GM12878 (cell line): ENCODE measurements at regions not wholly inside any gene's neighbourhood (a gene's known extent, or its start where the extent isn't known, plus 50 kb on each side); places are given as distances from the start of the nearest gene placed in this dataset.

Source experiments
- ATAC-seq: fragments of 200-7000 bp; cut with Tn5 transposase; 3 replicates; pipeline ENCODE4 v1.9.1; 2020; ENCODE audit warnings: mild to moderate bottlenecking, moderate library complexity
- BruUV-seq: library from RNA; stranded (reverse); fragments of 400-500 nt; replicated peaks from 2 replicates; lab custom pipeline; 2021; lab: Mats Ljungman, UMichigan
- CTCF ChIA-PET: fragments of 300-600 bp; sonication (Branson Sonifier 250); formaldehyde crosslinking; extraction: SDS; loops from one replicate; lab custom pipeline; 2021; ENCODE audit warnings: inconsistent platforms; lab: Yijun Ruan, JAX
- POLR2A ChIA-PET: fragments of 350-600 bp; formaldehyde crosslinking; extraction: SDS; loops from one replicate; lab custom pipeline; 2021; ENCODE audit warnings: inconsistent platforms; lab: Charles Lee
- RAD21 ChIA-PET: fragments of 300-600 bp; sonication (Branson Sonifier 250); formaldehyde crosslinking; loops from one replicate; lab custom pipeline; 2023; ENCODE audit warnings: antibody characterized with exemption; ENCODE audit not compliant: unreplicated experiment; lab: Charles Lee
- SMC1A ChIA-PET: fragments of 300-600 bp; sonication (Branson Sonifier 250); formaldehyde crosslinking; loops from one replicate; lab custom pipeline; 2023; ENCODE audit not compliant: unreplicated experiment, uncharacterized antibody; lab: Charles Lee
- DNase-seq: peaks from one replicate; pipeline ENCODE4 v3.0.0-alpha.2; 2011; ENCODE audit warnings: low read depth, low spot score
- FAIRE-seq: peaks from 3 replicates; lab custom pipeline; 2011; peaks lifted over from hg19 to GRCh38; lab: Jason Lieb, UNC
- H2AFZ ChIP-seq: 2 replicates; pipeline ENCODE4 v1.6.0; 2011; ENCODE audit warnings: low read depth, low read length, control low read depth; ENCODE audit not compliant: control insufficient read depth
- H3K27ac ChIP-seq: 2 replicates; pipeline ENCODE4 v1.5.1; 2011; ENCODE audit warnings: control low read depth; ENCODE audit not compliant: control insufficient read depth, insufficient read depth
- H3K27me3 ChIP-seq, 2 experiments: replicated peaks in 1 of 2; 2 replicates each; pipeline versions ENCODE4 v1.6.0 to v1.6.1; 2011; ENCODE audit warnings: low read length in 1 of 2; ENCODE audit not compliant: control insufficient read depth in 2 of 2, insufficient read depth in 2 of 2
- H3K36me3 ChIP-seq, 2 experiments: 2 replicates each; pipeline ENCODE4 v1.5.1; 2011; ENCODE audit warnings: low read length in 1 of 2; ENCODE audit not compliant: control insufficient read depth in 2 of 2, insufficient read depth in 2 of 2
- H3K4me1 ChIP-seq: 2 replicates; pipeline ENCODE4 v1.6.1; 2011; ENCODE audit warnings: mild to moderate bottlenecking, low read length, moderate library complexity, mixed read lengths; ENCODE audit not compliant: control insufficient read depth, insufficient read depth
- H3K4me2 ChIP-seq: 2 replicates; pipeline ENCODE4 v1.6.0; 2011; ENCODE audit warnings: control low read depth; ENCODE audit not compliant: control insufficient read depth, insufficient read depth
- H3K4me3 ChIP-seq: fragments of 200-600 bp; sonication (generic); 2 replicates; pipeline ENCODE4 v1.5.1; 2016
- H3K79me2 ChIP-seq: 2 replicates; pipeline ENCODE4 v1.6.0; 2011; ENCODE audit warnings: low read length; ENCODE audit not compliant: control insufficient read depth, insufficient read depth
- H3K9ac ChIP-seq: 2 replicates; pipeline ENCODE4 v1.8.0; 2011; ENCODE audit warnings: low read length, control low read depth, mixed read lengths; ENCODE audit not compliant: control insufficient read depth, insufficient read depth
- H3K9me3 ChIP-seq: replicated peaks from 3 replicates; pipeline ENCODE4 v1.5.1; 2011; ENCODE audit warnings: mild to moderate bottlenecking, low read length; ENCODE audit not compliant: control insufficient read depth, insufficient read depth
- H4K20me1 ChIP-seq: 2 replicates; pipeline ENCODE4 v1.6.0; 2011; ENCODE audit not compliant: control insufficient read depth, insufficient read depth
- BHLHE40 ChIP-seq, 2 experiments: fragments of 450-650 bp in 1 of 2; IDR thresholded peaks; 2 replicates each; pipeline ENCODE4 v1.6.1; 2011 to 2017; ENCODE audit warnings: low read depth in 2 of 2, borderline replicate concordance in 1 of 2, improper control_type of control experiment in 1 of 2, low read length in 1 of 2, mild to moderate bottlenecking in 1 of 2
- EGR1 ChIP-seq, 2 experiments: IDR thresholded peaks; 1 replicate in 1 of 2; 2 replicates in 1 of 2; pipeline ENCODE4 v1.6.1; 2011 to 2012; ENCODE audit warnings: low read depth in 2 of 2, low read length in 2 of 2, borderline replicate concordance in 1 of 2, mild to moderate bottlenecking in 1 of 2, moderate library complexity in 1 of 2
- MAX ChIP-seq: IDR thresholded peaks from 2 replicates; pipeline ENCODE4 v1.6.1; 2012; ENCODE audit warnings: low read depth, low read length, improper control_type of control experiment
- NR2F1 ChIP-seq: fragments of 450-650 bp; conservative IDR thresholded peaks from 2 replicates; pipeline ENCODE4 v1.6.1; 2017; ENCODE audit warnings: mild to moderate bottlenecking
- SKIL ChIP-seq: fragments of 450-650 bp; IDR thresholded peaks from 2 replicates; pipeline ENCODE4 v1.6.1; 2017; ENCODE audit warnings: mild to moderate bottlenecking, low read depth, inconsistent platforms; ENCODE audit not compliant: poor library complexity, severe bottlenecking
- STAT3 ChIP-seq: IDR thresholded peaks from 2 replicates; pipeline ENCODE4 v1.6.1; 2011; ENCODE audit warnings: low read depth, low read length, improper control_type of control experiment
- ZNF622 ChIP-seq: fragments of 450-650 bp; IDR thresholded peaks from 2 replicates; pipeline ENCODE4 v1.6.1; 2017; ENCODE audit warnings: mild to moderate bottlenecking, inconsistent platforms
- WGBS: methylation state at CpG from one replicate; pipeline ENCODE4 v1.1.6; 2016; ENCODE audit warnings: low lambda C conversion rate; ENCODE audit not compliant: insufficient replicate concordance, insufficient coverage; ENCODE audit errors: missing lambda C conversion rate; 5-methylcytosine and 5-hydroxymethylcytosine counted together
- in situ Hi-C: fragments of 300-500 bp; cut with MboI; formaldehyde crosslinking; loops from 9 replicates; pipeline ENCODE4 v1.14.3; 2018; ENCODE audit warnings: mixed read lengths
- intact Hi-C: fragments of 100-400 bp; cut with micrococcal nuclease; formaldehyde crosslinking; loops from one replicate; pipeline ENCODE4 v1.14.2; 2022; ENCODE audit not compliant: unreplicated experiment
- TF ChIP-seq, protein P1 (sequence below): IDR thresholded peaks from 2 replicates; pipeline ENCODE4 v1.6.1; 2012; ENCODE audit warnings: low read depth, low read length, improper control_type of control experiment
- TF ChIP-seq, protein P2 (sequence below): fragments of 450-650 bp; IDR thresholded peaks from 2 replicates; pipeline ENCODE4 v1.6.1; 2017; ENCODE audit warnings: mild to moderate bottlenecking
- TF ChIP-seq, protein P3 (sequence below): fragments of 150-350 bp; IDR thresholded peaks from 2 replicates; pipeline ENCODE4 v1.6.1; 2014; ENCODE audit warnings: mild to moderate bottlenecking, low read depth, low read length

GRCh38 chr14:98651037-98651436 is 621.0 kb downstream of the BCL11B start:
- WGBS: 22% methylated on average over 3 of the region's 3 CpGs

More at GRCh38 chr14:98651037-98651436, 621.0 kb downstream of the BCL11B start:
- Histone ChIP-seq H3K27me3 (no peaks in the 10 kb centered on the region), H2AFZ (no peak overlapping the region), H3K9ac (no peak overlapping the region), H3K4me1 (no peaks in the 10 kb centered on the region), H4K20me1 (no peaks in the 10 kb centered on the region), H3K36me3 (no peaks in the 10 kb centered on the region), H3K4me2 (no peak overlapping the region), H3K79me2 (no peaks in the 10 kb centered on the region), H3K4me3 (no peak overlapping the region), H3K9me3 (no peaks in the 10 kb centered on the region), H3K27ac (no peak overlapping the region)
- in situ Hi-C loops: no loop called here
- ChIA-PET RAD21 (no interaction called here), CTCF (no interaction called here), POLR2A (no interaction called here), SMC1A (no interaction called here)
- DNase-seq: no peak
- intact Hi-C loops: no loop called here
- TF ChIP-seq ZNF622: no peak
- no peak for TF ChIP-seq BHLHE40 (IDR thresholded peaks at IDR 0.05; ENCODE audit: borderline replicate concordance in 1 of 2, low read depth in 2 of 2, low read length in 1 of 2)
- TF ChIP-seq, protein P1, sequence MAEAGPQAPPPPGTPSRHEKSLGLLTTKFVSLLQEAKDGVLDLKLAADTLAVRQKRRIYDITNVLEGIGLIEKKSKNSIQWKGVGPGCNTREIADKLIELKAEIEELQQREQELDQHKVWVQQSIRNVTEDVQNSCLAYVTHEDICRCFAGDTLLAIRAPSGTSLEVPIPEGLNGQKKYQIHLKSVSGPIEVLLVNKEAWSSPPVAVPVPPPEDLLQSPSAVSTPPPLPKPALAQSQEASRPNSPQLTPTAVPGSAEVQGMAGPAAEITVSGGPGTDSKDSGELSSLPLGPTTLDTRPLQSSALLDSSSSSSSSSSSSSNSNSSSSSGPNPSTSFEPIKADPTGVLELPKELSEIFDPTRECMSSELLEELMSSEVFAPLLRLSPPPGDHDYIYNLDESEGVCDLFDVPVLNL: no peak
- TF ChIP-seq NR2F1: no peak
- TF ChIP-seq, protein P2, sequence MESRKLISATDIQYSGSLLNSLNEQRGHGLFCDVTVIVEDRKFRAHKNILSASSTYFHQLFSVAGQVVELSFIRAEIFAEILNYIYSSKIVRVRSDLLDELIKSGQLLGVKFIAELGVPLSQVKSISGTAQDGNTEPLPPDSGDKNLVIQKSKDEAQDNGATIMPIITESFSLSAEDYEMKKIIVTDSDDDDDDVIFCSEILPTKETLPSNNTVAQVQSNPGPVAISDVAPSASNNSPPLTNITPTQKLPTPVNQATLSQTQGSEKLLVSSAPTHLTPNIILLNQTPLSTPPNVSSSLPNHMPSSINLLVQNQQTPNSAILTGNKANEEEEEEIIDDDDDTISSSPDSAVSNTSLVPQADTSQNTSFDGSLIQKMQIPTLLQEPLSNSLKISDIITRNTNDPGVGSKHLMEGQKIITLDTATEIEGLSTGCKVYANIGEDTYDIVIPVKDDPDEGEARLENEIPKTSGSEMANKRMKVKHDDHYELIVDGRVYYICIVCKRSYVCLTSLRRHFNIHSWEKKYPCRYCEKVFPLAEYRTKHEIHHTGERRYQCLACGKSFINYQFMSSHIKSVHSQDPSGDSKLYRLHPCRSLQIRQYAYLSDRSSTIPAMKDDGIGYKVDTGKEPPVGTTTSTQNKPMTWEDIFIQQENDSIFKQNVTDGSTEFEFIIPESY: no peak
- TF ChIP-seq EGR1 (IDR thresholded peaks at IDR 0.05; ENCODE audit: borderline replicate concordance in 1 of 2, low read depth in 2 of 2, low read length in 2 of 2): no peak
- TF ChIP-seq, protein P3, sequence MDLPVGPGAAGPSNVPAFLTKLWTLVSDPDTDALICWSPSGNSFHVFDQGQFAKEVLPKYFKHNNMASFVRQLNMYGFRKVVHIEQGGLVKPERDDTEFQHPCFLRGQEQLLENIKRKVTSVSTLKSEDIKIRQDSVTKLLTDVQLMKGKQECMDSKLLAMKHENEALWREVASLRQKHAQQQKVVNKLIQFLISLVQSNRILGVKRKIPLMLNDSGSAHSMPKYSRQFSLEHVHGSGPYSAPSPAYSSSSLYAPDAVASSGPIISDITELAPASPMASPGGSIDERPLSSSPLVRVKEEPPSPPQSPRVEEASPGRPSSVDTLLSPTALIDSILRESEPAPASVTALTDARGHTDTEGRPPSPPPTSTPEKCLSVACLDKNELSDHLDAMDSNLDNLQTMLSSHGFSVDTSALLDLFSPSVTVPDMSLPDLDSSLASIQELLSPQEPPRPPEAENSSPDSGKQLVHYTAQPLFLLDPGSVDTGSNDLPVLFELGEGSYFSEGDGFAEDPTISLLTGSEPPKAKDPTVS: no peak
- TF ChIP-seq MAX: no peak
- TF ChIP-seq STAT3: no peak
- TF ChIP-seq SKIL: no peak
- no peak for FAIRE-seq
- no TSS peak for BruUV-seq
- no peak for ATAC-seq
